Keratinocyte (primary cell): ENCODE measurements at regions not wholly inside any gene's neighbourhood (a gene's known extent, or its start where the extent isn't known, plus 50 kb on each side); places are given as distances from the start of the nearest gene placed in this dataset.

Experiments
- DNase-seq: peaks from one replicate; pipeline ENCODE4 v3.0.0-alpha.2; 2011; ENCODE audit warnings: low read depth, missing footprints, low spot score
- FAIRE-seq: peaks from 2 replicates; lab custom pipeline; 2011; peaks lifted over from hg19 to GRCh38; lab: Jason Lieb, UNC
- H2AFZ ChIP-seq: 2 replicates; pipeline ENCODE4 v1.6.0; 2012; ENCODE audit warnings: low read length, control low read depth, inconsistent platforms; ENCODE audit not compliant: control insufficient read depth
- H3K27ac ChIP-seq: 2 replicates; pipeline ENCODE4 v1.5.1; 2011; ENCODE audit warnings: low read length; ENCODE audit not compliant: control insufficient read depth, insufficient read depth
- H3K27me3 ChIP-seq: 3 replicates; pipeline ENCODE4 v1.6.0; 2011; ENCODE audit warnings: low read length; ENCODE audit not compliant: control insufficient read depth, insufficient read depth; ENCODE audit errors: extremely low read depth
- H3K36me3 ChIP-seq, 2 experiments: 2 replicates in 1 of 2; 3 replicates in 1 of 2; pipeline ENCODE4 v1.5.1; 2011; ENCODE audit warnings: low read length in 2 of 2, mild to moderate bottlenecking in 1 of 2; ENCODE audit not compliant: control insufficient read depth in 2 of 2, insufficient read depth in 2 of 2; ENCODE audit errors: extremely low read depth in 1 of 2
- H3K4me1 ChIP-seq: 3 replicates; pipeline ENCODE4 v1.5.1; 2011; ENCODE audit warnings: low read length; ENCODE audit not compliant: control insufficient read depth, insufficient read depth; ENCODE audit errors: extremely low read depth
- H3K4me2 ChIP-seq: 3 replicates; pipeline ENCODE4 v1.6.0; 2011; ENCODE audit warnings: low read depth, low read length; ENCODE audit not compliant: control insufficient read depth, insufficient read depth; ENCODE audit errors: extremely low read depth
- H3K4me3 ChIP-seq, 3 experiments: fragments of 200-600 bp in 1 of 3; sonication (generic) in 1 of 3; 2 replicates in 2 of 3; 3 replicates in 1 of 3; pipeline ENCODE4 v1.5.1; 2011 to 2016; ENCODE audit warnings: low read length in 3 of 3, mild to moderate bottlenecking in 3 of 3, control low read depth in 2 of 3, inconsistent platforms in 1 of 3, low read depth in 1 of 3, mixed read lengths in 1 of 3, mixed run types in 1 of 3, moderate library complexity in 1 of 3; ENCODE audit not compliant: control insufficient read depth in 2 of 3, insufficient read depth in 2 of 3; ENCODE audit errors: extremely low read depth in 1 of 3
- H3K79me2 ChIP-seq: 2 replicates; pipeline ENCODE4 v1.6.0; 2012; ENCODE audit warnings: low read length; ENCODE audit not compliant: control insufficient read depth, insufficient read depth
- H3K9ac ChIP-seq: 3 replicates; pipeline ENCODE4 v1.6.0; 2011; ENCODE audit warnings: low read length; ENCODE audit not compliant: control insufficient read depth, insufficient read depth; ENCODE audit errors: extremely low read depth
- H3K9me1 ChIP-seq: 3 replicates; pipeline ENCODE4 v1.6.0; 2011; ENCODE audit warnings: low read length; ENCODE audit not compliant: control insufficient read depth, insufficient read depth; ENCODE audit errors: extremely low read depth
- H3K9me3 ChIP-seq: 2 replicates; pipeline ENCODE4 v1.5.1; 2012; ENCODE audit warnings: low read depth, low read length; ENCODE audit not compliant: control insufficient read depth
- H4K20me1 ChIP-seq: 3 replicates; pipeline ENCODE4 v1.6.0; 2011; ENCODE audit warnings: low read length; ENCODE audit not compliant: control insufficient read depth, insufficient read depth; ENCODE audit errors: extremely low read depth
- EZH2 ChIP-seq: IDR thresholded peaks from one replicate; pipeline ENCODE4 v1.6.1; 2012; ENCODE audit warnings: inconsistent platforms, mild to moderate bottlenecking, low read length, moderate library complexity
- dilution Hi-C: fragments of 300-500 bp; cut with MboI; formaldehyde crosslinking; loops from one replicate; pipeline ENCODE4 v1.7.0; 2020; ENCODE audit warnings: low sequenced_read_pairs; ENCODE audit not compliant: extremely low pct_ligation_motif_present
- TF ChIP-seq, protein P1 (sequence below), 3 experiments: IDR thresholded peaks in 1 of 3; conservative IDR thresholded peaks in 1 of 3; optimal IDR thresholded peaks in 1 of 3; 2 replicates in 2 of 3; 3 replicates in 1 of 3; pipeline versions ENCODE3 to v1.5.1; 2011; ENCODE audit warnings: low read length in 3 of 3, mild to moderate bottlenecking in 3 of 3, moderate library complexity in 2 of 3, control low read depth in 1 of 3, inconsistent platforms in 1 of 3; ENCODE audit not compliant: insufficient read depth in 2 of 3; ENCODE audit errors: extremely low read depth in 1 of 3

- H3K9me1 ChIP-seq, result no peaks in the 10 kb centered on the region
- no peaks in the 10 kb centered on the region for H3K79me2 ChIP-seq
- no peak overlapping the region for H3K27ac ChIP-seq
- H2AFZ ChIP-seq, result no peak overlapping the region
- no peak overlapping the region for H3K4me2 ChIP-seq
- dilution Hi-C loops, result no loop called here
- no peaks in the 10 kb centered on the region for H3K36me3 ChIP-seq
- no peak overlapping the region for H3K9ac ChIP-seq
- H3K9me3 ChIP-seq, result no peaks in the 10 kb centered on the region
- no peaks in the 10 kb centered on the region for H3K4me1 ChIP-seq
- H3K27me3 ChIP-seq, result no peaks in the 10 kb centered on the region
- no peak overlapping the region for H3K4me3 ChIP-seq
- TF ChIP-seq, protein P1, sequence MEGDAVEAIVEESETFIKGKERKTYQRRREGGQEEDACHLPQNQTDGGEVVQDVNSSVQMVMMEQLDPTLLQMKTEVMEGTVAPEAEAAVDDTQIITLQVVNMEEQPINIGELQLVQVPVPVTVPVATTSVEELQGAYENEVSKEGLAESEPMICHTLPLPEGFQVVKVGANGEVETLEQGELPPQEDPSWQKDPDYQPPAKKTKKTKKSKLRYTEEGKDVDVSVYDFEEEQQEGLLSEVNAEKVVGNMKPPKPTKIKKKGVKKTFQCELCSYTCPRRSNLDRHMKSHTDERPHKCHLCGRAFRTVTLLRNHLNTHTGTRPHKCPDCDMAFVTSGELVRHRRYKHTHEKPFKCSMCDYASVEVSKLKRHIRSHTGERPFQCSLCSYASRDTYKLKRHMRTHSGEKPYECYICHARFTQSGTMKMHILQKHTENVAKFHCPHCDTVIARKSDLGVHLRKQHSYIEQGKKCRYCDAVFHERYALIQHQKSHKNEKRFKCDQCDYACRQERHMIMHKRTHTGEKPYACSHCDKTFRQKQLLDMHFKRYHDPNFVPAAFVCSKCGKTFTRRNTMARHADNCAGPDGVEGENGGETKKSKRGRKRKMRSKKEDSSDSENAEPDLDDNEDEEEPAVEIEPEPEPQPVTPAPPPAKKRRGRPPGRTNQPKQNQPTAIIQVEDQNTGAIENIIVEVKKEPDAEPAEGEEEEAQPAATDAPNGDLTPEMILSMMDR (optimal IDR thresholded peaks at IDR 0.05 in 1 of 3, IDR thresholded peaks at IDR 0.05 in 1 of 3, conservative IDR thresholded peaks at IDR 0.05 in 1 of 3; ENCODE audit: extremely low read depth in 1 of 3, insufficient read depth in 2 of 3, low read length in 3 of 3), result no peak
- no peak for TF ChIP-seq EZH2
- DNase-seq (no peak), FAIRE-seq (no peak)
- no peaks in the 10 kb centered on the region for H4K20me1 ChIP-seq
Observed at GRCh38 chr4:179164267-179164999, 1722.2 kb upstream of the AGA start.

DNA sequence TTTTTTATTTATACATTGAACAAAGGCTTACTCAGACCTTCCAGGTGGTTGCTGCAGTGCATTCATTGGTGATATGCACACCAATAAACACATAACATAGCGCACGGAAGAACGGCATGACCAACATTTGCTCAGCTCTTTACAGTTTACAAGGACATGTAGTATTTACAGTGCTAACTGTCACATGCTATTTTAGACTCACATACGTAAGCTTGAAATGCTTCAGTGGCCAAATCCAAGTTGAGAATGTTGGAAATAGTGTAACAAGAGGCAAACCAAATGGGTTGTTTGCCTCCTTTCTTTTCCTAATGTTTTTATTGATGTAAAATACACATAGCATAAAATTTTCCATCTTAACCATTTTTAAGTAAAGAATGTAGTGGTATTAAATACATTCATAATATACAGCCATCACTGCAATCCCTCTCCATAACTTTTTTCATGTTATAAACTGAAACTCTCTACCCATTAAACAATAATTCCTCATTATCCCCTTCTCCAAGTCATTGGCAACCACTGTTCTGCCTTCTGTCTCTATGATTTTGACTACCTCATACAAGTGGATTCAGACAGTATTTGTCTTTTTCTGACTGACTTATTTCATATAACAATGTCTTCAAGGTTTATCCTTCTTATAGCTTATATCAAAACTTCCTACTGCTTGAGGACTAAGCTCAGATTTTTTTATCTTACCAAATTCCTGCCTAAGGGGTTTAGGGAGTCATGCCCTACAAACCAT is 1722.9 kb upstream of the AGA start:
- H2AFZ ChIP-seq, result no peak overlapping the region
- H3K36me3 ChIP-seq, result no peaks in the 10 kb centered on the region
- no peak overlapping the region for H3K4me3 ChIP-seq
- FAIRE-seq, result no peak
- no peaks in the 10 kb centered on the region for H4K20me1 ChIP-seq
- no peak overlapping the region for H3K27ac ChIP-seq
- no peaks in the 10 kb centered on the region for H3K9me1 ChIP-seq
- DNase-seq, result no peak
- no peak overlapping the region for H3K9ac ChIP-seq
- dilution Hi-C loops, result no loop called here
- H3K4me2 ChIP-seq, result no peak overlapping the region
- TF ChIP-seq EZH2, result no peak
- TF ChIP-seq, protein P1 (optimal IDR thresholded peaks at IDR 0.05 in 1 of 3, IDR thresholded peaks at IDR 0.05 in 1 of 3, conservative IDR thresholded peaks at IDR 0.05 in 1 of 3; ENCODE audit: extremely low read depth in 1 of 3, insufficient read depth in 2 of 3, low read length in 3 of 3), result no peak
- no peaks in the 10 kb centered on the region for H3K4me1 ChIP-seq
- no peaks in the 10 kb centered on the region for H3K27me3 ChIP-seq
- H3K9me3 ChIP-seq, result no peaks in the 10 kb centered on the region
- H3K79me2 ChIP-seq, result no peaks in the 10 kb centered on the region
